ENCODE measurements at regions not wholly inside any gene's neighbourhood (a gene's known extent, or its start where the extent isn't known, plus 50 kb on each side); places are given as distances from the start of the nearest gene placed in this dataset.
A peak's percentile ranks its signal among the peaks of the same experiment; 100 is the strongest.

DNA sequence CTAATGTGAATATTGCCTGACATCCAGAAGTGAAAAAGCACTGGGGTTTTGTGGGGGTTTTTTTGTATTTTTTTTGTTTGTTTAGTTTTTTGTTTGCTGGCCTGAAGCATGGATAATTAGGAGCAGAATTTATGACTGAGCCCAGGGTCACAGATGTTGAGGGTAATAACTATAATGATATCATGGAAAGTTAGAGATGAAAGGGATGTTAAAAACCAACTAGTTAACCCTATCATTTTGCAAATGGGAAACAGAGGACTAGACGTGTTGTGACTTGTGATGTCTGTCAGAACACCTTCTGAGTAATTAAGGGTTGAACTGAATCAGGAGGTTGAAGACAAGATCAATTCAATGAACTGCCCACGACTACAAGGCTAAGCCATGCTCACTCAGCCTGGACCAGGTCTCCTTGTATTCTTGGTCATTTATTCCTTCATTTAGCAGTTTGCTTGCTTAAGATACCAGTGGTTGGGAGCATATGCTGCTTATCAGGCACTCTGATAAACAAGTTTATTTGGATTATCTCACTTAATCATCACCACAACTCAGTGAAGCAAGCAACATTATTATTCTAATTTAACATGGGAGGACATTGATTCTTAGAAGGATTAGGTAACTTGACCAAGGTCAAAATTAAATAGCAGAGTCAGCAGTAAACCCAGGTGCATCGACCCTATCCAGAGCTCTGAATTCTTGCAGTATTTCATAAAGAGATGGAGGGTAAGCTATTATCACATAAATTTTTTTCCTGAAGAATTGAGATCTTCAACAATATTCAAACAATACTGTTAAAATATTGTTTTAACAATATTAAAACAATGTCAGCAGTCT lies 75.7 kb upstream of the PIK3R1 start:
- Mint-ChIP-seq H3K36me3 (ENCODE audit: low read depth) (no peaks in the 10 kb centered on the region), H3K27me3 (ENCODE audit: insufficient read depth) (peaks cover 1% of the 10 kb centered on the region), H3K4me3 (no peak overlapping the region), H3K4me1 (ENCODE audit: low read depth) (peaks cover 38% of the 10 kb centered on the region), H3K9me3 (peaks cover 8% of the 10 kb centered on the region; the same call in 1 of the 2 replicates), H3K27ac (no peak overlapping the region)
- no peak for DNase-seq
- TF ChIP-seq, protein P1, sequence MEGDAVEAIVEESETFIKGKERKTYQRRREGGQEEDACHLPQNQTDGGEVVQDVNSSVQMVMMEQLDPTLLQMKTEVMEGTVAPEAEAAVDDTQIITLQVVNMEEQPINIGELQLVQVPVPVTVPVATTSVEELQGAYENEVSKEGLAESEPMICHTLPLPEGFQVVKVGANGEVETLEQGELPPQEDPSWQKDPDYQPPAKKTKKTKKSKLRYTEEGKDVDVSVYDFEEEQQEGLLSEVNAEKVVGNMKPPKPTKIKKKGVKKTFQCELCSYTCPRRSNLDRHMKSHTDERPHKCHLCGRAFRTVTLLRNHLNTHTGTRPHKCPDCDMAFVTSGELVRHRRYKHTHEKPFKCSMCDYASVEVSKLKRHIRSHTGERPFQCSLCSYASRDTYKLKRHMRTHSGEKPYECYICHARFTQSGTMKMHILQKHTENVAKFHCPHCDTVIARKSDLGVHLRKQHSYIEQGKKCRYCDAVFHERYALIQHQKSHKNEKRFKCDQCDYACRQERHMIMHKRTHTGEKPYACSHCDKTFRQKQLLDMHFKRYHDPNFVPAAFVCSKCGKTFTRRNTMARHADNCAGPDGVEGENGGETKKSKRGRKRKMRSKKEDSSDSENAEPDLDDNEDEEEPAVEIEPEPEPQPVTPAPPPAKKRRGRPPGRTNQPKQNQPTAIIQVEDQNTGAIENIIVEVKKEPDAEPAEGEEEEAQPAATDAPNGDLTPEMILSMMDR (IDR thresholded peaks at IDR 0.05): no peak

DNA sequence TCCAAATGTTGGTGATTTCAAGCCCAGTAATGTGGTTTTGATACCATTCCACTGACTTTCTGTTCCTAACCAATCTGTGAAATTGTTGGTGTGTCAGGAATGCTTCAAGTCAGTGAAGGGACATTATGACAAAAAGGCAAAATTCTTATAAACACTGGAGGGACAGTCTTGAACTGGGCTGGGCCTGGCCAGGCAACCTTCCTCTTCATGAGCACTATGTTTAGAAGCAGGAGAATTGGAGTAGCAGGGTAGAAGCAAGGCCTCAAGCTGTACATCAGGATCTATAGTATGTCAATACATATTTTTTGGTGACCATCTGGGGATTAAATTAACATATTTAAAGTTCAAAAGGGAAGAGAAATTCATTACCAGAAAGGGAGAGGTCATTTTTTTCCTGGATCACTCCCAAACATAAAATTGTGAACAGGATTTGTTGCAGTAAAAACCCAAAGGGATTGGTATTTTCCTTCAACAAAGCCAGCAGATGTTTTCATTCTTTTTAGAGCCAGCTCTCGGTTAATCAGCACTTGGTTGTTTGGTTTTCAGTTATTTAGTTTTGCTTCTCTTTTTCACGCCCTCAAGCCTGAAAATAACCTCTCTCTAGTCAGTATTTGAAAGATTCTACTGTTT lies 77.9 kb upstream of the PIK3R1 start:
- Mint-ChIP-seq H3K4me1 (ENCODE audit: low read depth) (peaks cover 30% of the 10 kb centered on the region), H3K36me3 (ENCODE audit: low read depth) (no peaks in the 10 kb centered on the region), H3K9me3 (peaks cover under 1% of the 10 kb centered on the region; the same call in 1 of the 2 replicates), H3K27ac (peak overlapping the region; percentile 14), H3K4me3 (no peak overlapping the region), H3K27me3 (ENCODE audit: insufficient read depth) (peaks cover 1% of the 10 kb centered on the region)
- peak; percentile 51 for DNase-seq
- TF ChIP-seq, protein P1 (IDR thresholded peaks at IDR 0.05): no peak

DNA sequence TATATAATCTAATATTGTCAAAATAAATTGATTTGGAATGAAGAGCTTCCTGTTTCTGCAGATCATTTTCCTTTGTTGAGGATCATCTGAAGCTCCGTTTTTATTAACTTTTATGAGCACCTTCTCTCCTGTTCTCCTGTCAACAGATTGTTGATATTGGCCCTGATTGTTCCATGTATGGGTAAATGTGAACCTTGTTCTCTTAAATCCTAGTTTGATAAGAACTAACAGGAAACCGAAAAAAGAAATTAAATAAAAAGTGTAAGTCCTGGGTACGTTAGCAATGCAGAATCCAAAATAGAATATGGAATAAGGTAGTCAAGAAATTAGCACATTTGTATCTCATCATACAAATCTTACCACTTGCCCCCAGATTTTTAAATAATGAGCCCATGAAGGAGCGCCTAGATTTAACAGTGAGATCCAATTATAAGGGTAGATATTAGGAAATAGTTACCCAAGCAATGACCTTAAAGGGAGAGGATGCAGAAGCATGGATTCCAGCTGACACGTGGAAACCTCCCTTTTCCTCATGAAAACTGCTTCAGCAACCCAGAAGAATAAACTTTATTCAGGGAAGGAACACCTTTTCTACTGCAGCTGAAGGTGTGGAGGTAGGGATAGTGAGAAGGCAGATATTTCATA lies 80.8 kb upstream of the PIK3R1 start:
- no peaks in the 10 kb centered on the region; the same call in none of the 2 replicates for H3K27me3 Mint-ChIP-seq (ENCODE audit: insufficient read depth)
- no peak overlapping the region for H3K4me3 Mint-ChIP-seq
- TF ChIP-seq, protein P1 (IDR thresholded peaks at IDR 0.05): no peak
- no peaks in the 10 kb centered on the region for H3K9me3 Mint-ChIP-seq
- H3K4me1 Mint-ChIP-seq (ENCODE audit: low read depth): peaks cover 12% of the 10 kb centered on the region
- H3K27ac Mint-ChIP-seq: no peak overlapping the region
- no peak for DNase-seq
- no peaks in the 10 kb centered on the region for H3K36me3 Mint-ChIP-seq (ENCODE audit: low read depth)

DNA sequence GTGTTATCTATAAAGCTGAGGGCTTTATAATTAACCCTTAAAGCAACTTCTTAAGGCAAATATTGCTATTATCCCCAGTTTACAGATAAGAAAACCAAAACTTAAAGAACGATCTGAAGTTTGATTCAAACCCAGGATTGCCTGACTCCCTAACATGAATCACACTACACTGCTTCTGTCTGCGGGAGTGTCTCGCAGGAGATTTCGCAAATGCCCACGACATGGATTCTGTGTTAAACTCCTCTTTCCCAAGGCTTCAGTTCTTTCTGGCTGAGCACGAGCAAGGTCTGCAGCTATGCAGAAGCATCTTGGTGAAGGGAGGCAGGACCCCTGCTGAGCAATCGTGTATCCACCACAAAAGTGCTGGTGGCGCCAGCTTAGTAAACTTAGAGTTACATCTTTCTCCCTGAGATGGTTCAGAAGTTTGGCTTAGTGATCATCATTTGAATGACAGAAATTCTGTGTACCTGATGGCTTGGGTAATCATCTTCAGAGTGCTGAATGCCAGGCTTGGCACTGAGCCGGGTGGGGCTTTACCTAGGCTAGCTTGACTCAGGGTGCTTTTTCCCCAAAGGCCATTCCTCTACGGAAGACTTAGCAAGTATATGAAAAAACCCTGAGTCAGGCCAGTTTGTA lies 81.4 kb upstream of the PIK3R1 start:
- no peak for DNase-seq
- no peaks in the 10 kb centered on the region for H3K36me3 Mint-ChIP-seq (ENCODE audit: low read depth)
- H3K4me1 Mint-ChIP-seq (ENCODE audit: low read depth): peaks cover 12% of the 10 kb centered on the region
- TF ChIP-seq, protein P1 (IDR thresholded peaks at IDR 0.05): no peak
- H3K4me3 Mint-ChIP-seq: no peak overlapping the region
- no peaks in the 10 kb centered on the region for H3K9me3 Mint-ChIP-seq
- H3K27ac Mint-ChIP-seq: no peak overlapping the region
- H3K27me3 Mint-ChIP-seq (ENCODE audit: insufficient read depth): no peaks in the 10 kb centered on the region; the same call in none of the 2 replicates

DNA sequence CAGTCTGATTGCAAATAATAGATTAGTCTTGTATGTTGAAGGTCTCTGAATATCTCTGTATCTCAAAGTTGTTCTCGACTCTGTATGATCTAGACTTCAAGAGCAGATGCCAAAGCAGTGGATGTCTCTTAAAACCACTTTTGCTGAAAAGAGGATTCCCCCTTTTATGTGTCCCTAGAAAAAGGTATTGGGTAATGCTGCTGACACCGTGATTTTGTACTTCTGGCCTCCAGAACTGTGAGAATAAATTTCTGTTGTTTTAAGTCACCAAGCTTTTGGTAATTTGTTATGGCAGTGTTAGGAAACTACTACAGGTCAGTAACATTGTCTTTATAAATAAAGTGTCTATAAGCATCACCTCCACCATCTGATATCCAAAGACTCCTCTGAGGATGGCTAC lies 85.3 kb upstream of the PIK3R1 start:
- TF ChIP-seq, protein P1 (IDR thresholded peaks at IDR 0.05): no peak
- Mint-ChIP-seq H3K27me3 (ENCODE audit: insufficient read depth) (no peaks in the 10 kb centered on the region), H3K4me1 (ENCODE audit: low read depth) (peaks cover 9% of the 10 kb centered on the region), H3K4me3 (no peak overlapping the region), H3K27ac (no peak overlapping the region), H3K36me3 (ENCODE audit: low read depth) (no peaks in the 10 kb centered on the region), H3K9me3 (no peaks in the 10 kb centered on the region)
- DNase-seq: no peak

All from HFFc6 (cell line).